CD14-positive monocyte (primary cell): ENCODE measurements at regions not wholly inside any gene's neighbourhood (a gene's known extent, or its start where the extent isn't known, plus 50 kb on each side); places are given as distances from the start of the nearest gene placed in this dataset.

Experiments used
- DNase-seq, 3 donors: peaks; one replicate each; pipeline ENCODE4 v3.0.0-alpha.2; 2011 to 2022
- H2AFZ ChIP-seq: 2 replicates; pipeline ENCODE4 v1.6.0; 2012; ENCODE audit warnings: mild to moderate bottlenecking, low read depth, low read length, inconsistent platforms; ENCODE audit not compliant: insufficient read depth, poor library complexity, severe bottlenecking
- H3K27ac ChIP-seq, 2 donors: 1 replicate in 1 of 2; 2 replicates in 1 of 2; pipeline ENCODE4 v1.5.1; 2012 to 2013; ENCODE audit warnings: low read length in 2 of 2, control low read depth in 1 of 2, inconsistent platforms in 1 of 2, low read depth in 1 of 2, mild to moderate bottlenecking in 1 of 2
- H3K27me3 ChIP-seq, 2 donors: one replicate each; pipeline versions ENCODE4 v1.6.0 to v1.6.1; 2011 to 2013; ENCODE audit warnings: low read length in 2 of 2; ENCODE audit not compliant: control insufficient read depth in 2 of 2, insufficient read depth in 2 of 2
- H3K36me3 ChIP-seq, 2 donors: replicated peaks in 1 of 2; 1 replicate in 1 of 2; 2 replicates in 1 of 2; pipeline versions ENCODE4 v1.5.1 to v1.6.1; 2012 to 2013; ENCODE audit warnings: low read length in 2 of 2, control low read depth in 1 of 2, inconsistent platforms in 1 of 2, mild to moderate bottlenecking in 1 of 2; ENCODE audit not compliant: insufficient read depth in 2 of 2, control insufficient read depth in 1 of 2
- H3K4me1 ChIP-seq, 2 donors: 1 replicate in 1 of 2; 2 replicates in 1 of 2; pipeline versions ENCODE4 v1.5.1 to v1.6.1; 2012 to 2013; ENCODE audit warnings: low read length in 2 of 2, control low read depth in 1 of 2, inconsistent platforms in 1 of 2, mild to moderate bottlenecking in 1 of 2, moderate library complexity in 1 of 2; ENCODE audit not compliant: insufficient read depth in 2 of 2, control insufficient read depth in 1 of 2
- H3K4me2 ChIP-seq: replicated peaks from 2 replicates; pipeline ENCODE3; 2012; ENCODE audit warnings: low read length, moderate library complexity, mild to moderate bottlenecking; ENCODE audit not compliant: poor library complexity, severe bottlenecking; ENCODE audit errors: extremely low read depth
- H3K4me3 ChIP-seq, 3 experiments: fragments of 200-600 bp in 1 of 3; sonication (generic) in 1 of 3; replicated peaks in 1 of 3; 1 replicate in 2 of 3; 2 replicates in 1 of 3; pipeline ENCODE4 v1.5.1; 2011 to 2013; ENCODE audit warnings: low read length in 3 of 3, mild to moderate bottlenecking in 3 of 3, control low read depth in 2 of 3, low read depth in 2 of 3, inconsistent platforms in 1 of 3, moderate library complexity in 1 of 3
- H3K79me2 ChIP-seq: 2 replicates; pipeline ENCODE4 v1.6.0; 2012; ENCODE audit warnings: mild to moderate bottlenecking, control low read depth, inconsistent platforms, low read length, moderate library complexity; ENCODE audit not compliant: insufficient read depth
- H3K9ac ChIP-seq: 2 replicates; pipeline ENCODE4 v1.6.0; 2017; ENCODE audit warnings: low read length, mild to moderate bottlenecking; ENCODE audit not compliant: insufficient read depth, poor library complexity, severe bottlenecking
- H3K9me3 ChIP-seq, 2 donors: replicated peaks in 1 of 2; 1 replicate in 1 of 2; 2 replicates in 1 of 2; pipeline versions ENCODE4 v1.5.1 to v1.6.1; 2012 to 2013; ENCODE audit warnings: low read length in 2 of 2, control low read depth in 1 of 2; ENCODE audit not compliant: control insufficient read depth in 1 of 2, insufficient read depth in 1 of 2
- H4K20me1 ChIP-seq: 2 replicates; pipeline ENCODE4 v1.6.0; 2012; ENCODE audit warnings: mild to moderate bottlenecking, low read length, control low read depth, moderate library complexity; ENCODE audit not compliant: insufficient read depth
- H3K27ac Mint-ChIP-seq, 7 donors: one replicate each; pipeline ENCODE4 v1.8.0; 2020; ENCODE audit warnings: mild to moderate bottlenecking in 7 of 7, mixed read lengths in 7 of 7, moderate library complexity in 6 of 7, inconsistent platforms in 2 of 7
- H3K27me3 Mint-ChIP-seq, 3 donors: one replicate each; pipeline ENCODE4 v1.8.0; 2021 to 2022; ENCODE audit warnings: low read depth in 3 of 3, mild to moderate bottlenecking in 3 of 3, mixed read lengths in 3 of 3, moderate library complexity in 3 of 3, inconsistent platforms in 1 of 3
- H3K36me3 Mint-ChIP-seq, 2 donors: one replicate each; pipeline ENCODE4 v1.8.0; 2020; ENCODE audit warnings: mixed read lengths in 2 of 2, inconsistent platforms in 1 of 2, mild to moderate bottlenecking in 1 of 2
- H3K4me1 Mint-ChIP-seq: one replicate; pipeline ENCODE4 v1.8.0; 2020; ENCODE audit warnings: mild to moderate bottlenecking, mixed read lengths
- H3K4me3 Mint-ChIP-seq, 2 donors: one replicate each; pipeline ENCODE4 v1.8.0; 2020; ENCODE audit warnings: mild to moderate bottlenecking in 2 of 2, mixed read lengths in 2 of 2, moderate library complexity in 1 of 2
- H3K9me3 Mint-ChIP-seq, 7 donors: one replicate each; pipeline ENCODE4 v1.8.0; 2020 to 2022; ENCODE audit warnings: mixed read lengths in 7 of 7, mild to moderate bottlenecking in 6 of 7, moderate library complexity in 6 of 7, inconsistent platforms in 2 of 7
- WGBS: methylation state at CpG from one replicate; pipeline ENCODE4 v1.1.5; 2013; ENCODE audit warnings: missing lambda C conversion rate; ENCODE audit not compliant: insufficient coverage; 5-methylcytosine and 5-hydroxymethylcytosine counted together
- intact Hi-C, 2 donors: fragments of 100-400 bp; cut with micrococcal nuclease; formaldehyde crosslinking; loops; one replicate each; pipeline versions ENCODE4 v1.15.0 to v1.15.1; 2023
- TF ChIP-seq, protein P1 (sequence below): fragments of 200-600 bp; IDR thresholded peaks from one replicate; pipeline ENCODE4 v1.8.0; 2022; ENCODE audit warnings: antibody characterized with exemption, mild to moderate bottlenecking

DNA sequence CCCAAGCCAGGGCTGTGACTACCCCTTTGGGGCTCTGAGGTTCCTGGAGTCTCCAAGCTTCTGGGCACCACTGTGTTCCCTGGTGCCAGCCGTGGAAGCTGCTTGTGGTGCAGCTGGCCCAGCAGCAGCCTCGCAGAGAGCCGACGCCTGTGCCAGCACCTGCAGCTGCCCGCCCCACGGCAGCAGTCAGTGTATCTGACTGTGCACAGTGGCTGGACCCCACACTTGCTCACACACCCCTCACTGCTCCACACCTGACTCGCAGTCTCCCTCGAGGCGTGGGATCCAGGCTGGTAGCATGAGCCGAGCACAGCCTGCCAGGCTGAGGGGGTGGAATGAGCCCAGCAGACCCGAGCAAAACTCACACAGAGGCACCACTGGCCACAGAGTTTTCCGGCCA lies 325.2 kb downstream of the PCNX1 start:
- H3K4me3 Mint-ChIP-seq = no peak overlapping the region
- H3K4me2 ChIP-seq = no peak overlapping the region
- intact Hi-C loops = no loop called here

DNA sequence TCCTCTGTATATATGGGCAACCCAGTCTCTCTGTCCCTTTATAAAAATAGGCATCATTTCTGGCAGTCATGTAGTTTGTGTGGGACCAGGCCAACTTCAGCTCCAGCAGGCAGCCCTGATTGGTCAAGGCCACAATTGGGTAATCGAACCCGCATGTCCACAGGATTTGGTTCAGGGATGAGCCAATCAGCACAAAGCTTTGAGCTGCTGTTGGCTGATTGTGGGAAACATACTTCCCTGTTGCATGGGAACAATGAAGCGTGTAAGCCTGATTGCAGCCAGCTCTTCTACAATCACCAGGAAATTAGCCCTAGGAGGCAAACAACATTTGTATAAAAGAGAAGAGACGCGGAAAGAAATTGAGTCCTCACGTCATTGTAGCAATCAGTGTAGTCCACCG lies 328.6 kb downstream of the PCNX1 start:
- Histone ChIP-seq H3K27me3 (no peaks in the 10 kb centered on the region), H2AFZ (no peak overlapping the region), H3K36me3 (no peaks in the 10 kb centered on the region), H4K20me1 (no peaks in the 10 kb centered on the region), H3K9ac (no peak overlapping the region), H3K27ac (no peak overlapping the region), H3K79me2 (no peaks in the 10 kb centered on the region), H3K4me1 (peaks cover 6 to 9% of the 10 kb centered on the region in 2 donors), H3K4me2 (peak overlapping the region; percentile 19), H3K9me3 (no peaks in the 10 kb centered on the region), H3K4me3 (no peak overlapping the region)
- peak overlapping the region in 1 of 2 donors; percentile 57 for H3K4me3 Mint-ChIP-seq
- intact Hi-C loops = no loop called here
- WGBS = 15% methylated on average over 3 of the region's 7 CpGs
- peaks cover 18% of the 10 kb centered on the region for H3K4me1 Mint-ChIP-seq
- peak overlapping the region in 4 of 7 donors; percentile 27 to 84 (median 50) for H3K27ac Mint-ChIP-seq
- peak in 2 of 3 donors; percentile 25 to 47 for DNase-seq
- peaks cover 0 to 5% (median 2%) of the 10 kb centered on the region in 7 donors for H3K9me3 Mint-ChIP-seq
- no peaks in the 10 kb centered on the region for H3K27me3 Mint-ChIP-seq
- no peaks in the 10 kb centered on the region for H3K36me3 Mint-ChIP-seq
- TF ChIP-seq, protein P1, sequence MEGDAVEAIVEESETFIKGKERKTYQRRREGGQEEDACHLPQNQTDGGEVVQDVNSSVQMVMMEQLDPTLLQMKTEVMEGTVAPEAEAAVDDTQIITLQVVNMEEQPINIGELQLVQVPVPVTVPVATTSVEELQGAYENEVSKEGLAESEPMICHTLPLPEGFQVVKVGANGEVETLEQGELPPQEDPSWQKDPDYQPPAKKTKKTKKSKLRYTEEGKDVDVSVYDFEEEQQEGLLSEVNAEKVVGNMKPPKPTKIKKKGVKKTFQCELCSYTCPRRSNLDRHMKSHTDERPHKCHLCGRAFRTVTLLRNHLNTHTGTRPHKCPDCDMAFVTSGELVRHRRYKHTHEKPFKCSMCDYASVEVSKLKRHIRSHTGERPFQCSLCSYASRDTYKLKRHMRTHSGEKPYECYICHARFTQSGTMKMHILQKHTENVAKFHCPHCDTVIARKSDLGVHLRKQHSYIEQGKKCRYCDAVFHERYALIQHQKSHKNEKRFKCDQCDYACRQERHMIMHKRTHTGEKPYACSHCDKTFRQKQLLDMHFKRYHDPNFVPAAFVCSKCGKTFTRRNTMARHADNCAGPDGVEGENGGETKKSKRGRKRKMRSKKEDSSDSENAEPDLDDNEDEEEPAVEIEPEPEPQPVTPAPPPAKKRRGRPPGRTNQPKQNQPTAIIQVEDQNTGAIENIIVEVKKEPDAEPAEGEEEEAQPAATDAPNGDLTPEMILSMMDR = no peak

More for the DNA sequence above, 325.2 kb downstream of the PCNX1 start:
- Histone ChIP-seq H3K4me1 (peaks cover 6 to 9% of the 10 kb centered on the region in 2 donors), H3K9me3 (no peaks in the 10 kb centered on the region), H3K9ac (no peak overlapping the region), H3K79me2 (no peaks in the 10 kb centered on the region), H3K27me3 (no peaks in the 10 kb centered on the region), H4K20me1 (no peaks in the 10 kb centered on the region), H3K36me3 (no peaks in the 10 kb centered on the region), H3K27ac (no peak overlapping the region), H3K4me3 (no peak overlapping the region), H2AFZ (no peak overlapping the region)
- Mint-ChIP-seq H3K4me1 (peaks cover 18% of the 10 kb centered on the region), H3K27me3 (no peaks in the 10 kb centered on the region), H3K36me3 (no peaks in the 10 kb centered on the region), H3K27ac (peak overlapping the region in 3 of 7 donors; percentile 9 to 68 (median 40)), H3K9me3 (peaks cover 0 to 3% (median 0%) of the 10 kb centered on the region in 7 donors)
- 95% methylated on average over 9 of the region's 12 CpGs for WGBS
- DNase-seq = no peak
- TF ChIP-seq, protein P1 = no peak
